EH (cell line): ENCODE measurements at regions not wholly inside any gene's neighbourhood (a gene's known extent, or its start where the extent isn't known, plus 50 kb on each side); places are given as distances from the start of the nearest gene placed in this dataset.

Source experiments
- DNase-seq: peaks from one replicate; pipeline ENCODE4 v3.0.0-alpha.2; 2015; ENCODE audit warnings: low read depth

GRCh38 chr2:165033402-165033801 is 78.1 kb upstream of the SLC38A11 start:
- DNase-seq, result no peak

- no peak for DNase-seq
These were observed 77.2 kb upstream of the SLC38A11 start for GRCh38 chr2:165032559-165032958.

- no peak for DNase-seq
These were observed 68.9 kb upstream of the SLC38A11 start for GRCh38 chr2:165024199-165024598.

GRCh38 chr2:165022781-165023180 is 67.5 kb upstream of the SLC38A11 start:
- no peak for DNase-seq

GRCh38 chr2:165017966-165018596 is 62.8 kb upstream of the SLC38A11 start:
- peak; percentile 7 for DNase-seq

GRCh38 chr2:165016772-165017411 is 61.6 kb upstream of the SLC38A11 start:
- DNase-seq, result peak; percentile 78

- peak; percentile 71 for DNase-seq
These were observed 59.8 kb upstream of the SLC38A11 start for GRCh38 chr2:165015052-165015642.

GRCh38 chr2:165013944-165014619 is 58.8 kb upstream of the SLC38A11 start:
- DNase-seq, result no peak

- DNase-seq, result no peak
These were observed 55.9 kb upstream of the SLC38A11 start for GRCh38 chr2:165011199-165011598.

GRCh38 chr2:165010556-165010955 is 55.2 kb upstream of the SLC38A11 start:
- DNase-seq, result no peak

GRCh38 chr2:165009466-165009865 is 54.1 kb upstream of the SLC38A11 start:
- DNase-seq, result no peak

- peak; percentile 32 for DNase-seq
These were observed 53.5 kb upstream of the SLC38A11 start for GRCh38 chr2:165008730-165009315.

- DNase-seq, result peak; percentile 72
These were observed 51.9 kb upstream of the SLC38A11 start for GRCh38 chr2:165007161-165007744.
